ENCODE measurements at regions not wholly inside any gene's neighbourhood (a gene's known extent, or its start where the extent isn't known, plus 50 kb on each side); places are given as distances from the start of the nearest gene placed in this dataset.

DNA sequence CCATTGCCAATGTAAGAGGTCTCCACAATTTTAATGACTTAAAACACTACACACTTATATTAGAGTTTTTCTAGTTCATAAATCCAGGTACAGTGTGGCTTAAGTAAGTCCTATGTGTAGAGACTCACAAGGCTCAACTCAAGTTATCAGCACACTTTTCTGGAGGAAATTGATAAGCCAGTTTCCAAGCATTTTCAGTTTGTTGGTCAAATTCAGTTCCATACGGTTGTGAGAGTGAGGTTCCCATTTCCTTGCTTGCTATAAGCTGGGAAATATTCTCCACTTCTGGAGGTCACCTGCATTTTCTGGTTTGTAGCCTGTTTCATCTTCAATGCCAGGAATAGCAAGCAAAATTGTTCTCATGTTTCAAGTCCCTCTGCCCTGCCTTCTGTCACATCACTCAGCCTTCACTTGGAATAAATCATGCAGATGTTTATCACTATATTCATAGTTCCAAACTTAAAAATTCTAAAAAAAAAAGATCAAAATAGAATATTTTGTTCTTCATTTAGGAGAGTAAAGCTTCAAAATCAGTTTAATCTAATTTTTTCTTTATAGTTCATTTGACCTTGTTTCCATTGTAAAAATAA, 1137.5 kb upstream of the INTU start:
- no peak for TF ChIP-seq TAF1 (conservative IDR thresholded peaks at IDR 0.05)
- no peak for TF ChIP-seq MAX (IDR thresholded peaks at IDR 0.05)
- TF ChIP-seq CTCF (IDR thresholded peaks at IDR 0.05; ENCODE audit: low read depth, low read length, missing input control): no peak
- TF ChIP-seq, protein P1, sequence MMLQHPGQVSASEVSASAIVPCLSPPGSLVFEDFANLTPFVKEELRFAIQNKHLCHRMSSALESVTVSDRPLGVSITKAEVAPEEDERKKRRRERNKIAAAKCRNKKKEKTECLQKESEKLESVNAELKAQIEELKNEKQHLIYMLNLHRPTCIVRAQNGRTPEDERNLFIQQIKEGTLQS (IDR thresholded peaks at IDR 0.05): no peak
- TF ChIP-seq RAD21 (IDR thresholded peaks at IDR 0.05): no peak
- no peak for TF ChIP-seq HNF4G (IDR thresholded peaks at IDR 0.05)
- TF ChIP-seq REST (IDR thresholded peaks at IDR 0.05): no peak
- TF ChIP-seq GABPA (IDR thresholded peaks at IDR 0.05 in 1 of 2, conservative IDR thresholded peaks at IDR 0.05 in 1 of 2): no peak
